ENCODE measurements at regions not wholly inside any gene's neighbourhood (a gene's known extent, or its start where the extent isn't known, plus 50 kb on each side); places are given as distances from the start of the nearest gene placed in this dataset.

DNA sequence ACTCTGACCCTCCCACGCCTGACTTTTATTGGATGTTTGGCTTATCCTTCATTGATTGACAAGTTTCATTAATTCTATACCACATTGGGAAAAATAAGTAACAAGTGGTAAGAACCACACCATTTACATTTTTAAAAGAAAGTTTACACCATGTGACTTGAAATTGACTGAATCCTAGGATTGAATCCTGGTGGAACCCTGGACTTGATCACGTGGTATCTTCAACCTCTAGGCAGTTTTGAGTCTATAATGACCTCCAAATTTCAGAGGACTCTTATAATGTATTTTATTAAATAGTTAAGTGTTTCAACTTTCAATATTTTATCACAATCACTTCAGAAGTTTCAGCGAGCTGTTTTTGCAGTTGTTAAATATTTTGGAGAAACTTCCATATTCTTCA, 172.0 kb downstream of the SLC6A15 start:
- no peak for DNase-seq

DNA sequence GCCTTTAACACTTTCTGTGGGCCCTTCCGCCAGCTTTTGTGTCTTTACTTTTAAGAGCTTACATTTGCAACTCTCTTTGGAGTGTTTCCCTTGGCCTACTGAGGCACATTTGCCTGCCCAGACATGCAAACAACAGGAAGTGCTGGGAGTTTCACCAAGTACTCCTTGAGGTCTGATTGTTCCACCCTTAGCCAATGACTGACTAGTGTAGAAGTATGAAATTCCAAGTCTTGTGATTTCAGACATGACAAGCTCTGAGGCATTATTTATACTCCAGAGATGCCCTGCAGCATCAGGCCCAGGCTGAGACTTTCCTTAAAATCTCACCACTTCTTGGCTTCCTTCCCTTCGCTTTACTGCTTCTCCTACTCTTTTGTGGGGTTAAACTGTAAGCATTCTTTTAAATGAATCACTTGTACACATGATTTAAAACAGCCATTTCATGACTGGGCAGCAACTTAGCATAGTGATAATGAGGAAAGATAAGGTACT, 174.1 kb downstream of the SLC6A15 start:
- no peak for DNase-seq

DNA sequence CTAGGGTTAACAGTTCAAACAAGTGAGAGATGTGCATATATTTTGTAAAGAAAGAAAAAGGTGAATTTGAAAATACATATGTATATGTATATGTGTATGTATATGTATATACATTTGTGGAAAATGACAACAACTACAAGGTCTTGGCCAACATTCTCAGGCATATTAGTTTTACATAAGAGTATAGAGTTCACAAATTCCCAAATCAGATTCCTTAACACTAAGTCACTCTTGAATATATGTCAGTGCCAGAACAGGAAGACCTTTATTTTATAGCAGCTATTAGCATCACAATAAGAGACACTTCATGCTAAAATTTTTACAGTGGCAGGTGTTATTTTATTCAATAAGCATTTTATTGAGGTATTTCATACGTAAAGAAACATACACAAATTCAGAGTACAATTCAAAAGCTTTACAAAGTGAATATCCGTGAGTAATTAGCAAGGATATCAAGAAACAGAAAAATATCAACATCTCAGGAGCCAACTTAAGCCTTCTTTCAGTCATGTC, 179.7 kb downstream of the SLC6A15 start:
- no peak for DNase-seq

DNA sequence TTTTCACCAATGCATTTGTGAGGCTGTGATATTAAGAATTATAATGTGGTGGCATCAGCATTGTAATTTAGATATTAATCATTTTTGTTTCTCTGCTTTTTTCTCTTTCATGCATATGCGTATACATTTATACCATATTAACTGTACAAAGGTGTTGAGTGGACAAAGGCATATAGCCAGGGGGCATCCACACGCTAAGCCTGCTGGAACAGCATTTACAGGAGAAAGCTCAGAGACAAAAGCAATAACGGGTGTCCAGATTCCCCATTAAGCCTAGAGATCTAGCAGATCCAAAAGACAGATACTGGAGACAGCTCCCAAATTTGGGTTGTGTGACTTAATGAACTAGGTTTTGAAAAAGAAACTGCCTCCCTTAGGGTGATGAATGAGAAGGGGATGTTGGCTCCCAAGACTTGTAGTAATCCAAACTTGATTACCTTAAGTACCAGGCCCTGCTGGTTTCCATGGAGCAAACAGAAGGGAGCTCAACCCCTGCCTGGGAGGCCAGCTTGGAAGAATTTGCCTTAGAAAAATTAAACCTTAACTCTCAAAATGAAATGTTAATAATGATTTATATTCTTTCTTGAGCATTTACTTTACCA, 181.9 kb downstream of the SLC6A15 start:
- no peak for DNase-seq

DNA sequence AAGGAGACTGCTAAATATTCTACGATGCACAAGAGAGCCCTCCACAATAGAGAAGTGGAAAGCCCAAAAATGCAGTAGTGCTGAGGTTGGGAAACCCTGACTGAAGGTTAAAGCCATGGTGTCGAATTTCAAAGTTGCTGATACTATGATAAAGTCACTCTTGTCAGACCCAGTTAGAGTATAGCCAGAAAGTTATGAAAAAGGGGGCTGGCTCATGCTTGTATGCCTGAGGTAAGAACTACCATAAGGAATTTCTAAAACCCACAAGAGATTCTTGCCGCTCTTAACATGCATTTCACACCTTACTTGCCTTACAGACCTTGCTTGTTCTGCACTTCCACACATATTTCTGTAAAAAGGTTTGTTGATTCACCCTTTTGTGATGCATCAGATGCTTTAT, 184.6 kb downstream of the SLC6A15 start:
- no peak for DNase-seq

DNA sequence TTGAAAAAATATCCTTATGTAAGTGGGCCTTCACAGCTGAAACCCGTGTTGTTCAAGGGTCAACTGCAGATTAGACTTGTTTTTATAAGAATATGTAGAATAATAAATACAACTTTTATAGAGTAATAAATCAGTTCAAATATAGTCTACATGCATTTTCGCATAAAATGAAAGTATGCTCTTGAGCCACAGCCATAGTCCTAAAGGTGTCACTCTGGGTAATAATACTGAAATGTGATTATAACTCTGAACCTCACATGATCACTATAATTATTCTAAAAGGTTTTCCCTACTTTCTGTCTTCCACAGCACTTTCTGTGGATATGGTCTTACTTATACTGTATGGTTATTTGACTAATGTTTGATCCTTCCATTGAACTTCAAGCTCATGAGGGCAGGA, 185.8 kb downstream of the SLC6A15 start:
- no peak for DNase-seq

DNA sequence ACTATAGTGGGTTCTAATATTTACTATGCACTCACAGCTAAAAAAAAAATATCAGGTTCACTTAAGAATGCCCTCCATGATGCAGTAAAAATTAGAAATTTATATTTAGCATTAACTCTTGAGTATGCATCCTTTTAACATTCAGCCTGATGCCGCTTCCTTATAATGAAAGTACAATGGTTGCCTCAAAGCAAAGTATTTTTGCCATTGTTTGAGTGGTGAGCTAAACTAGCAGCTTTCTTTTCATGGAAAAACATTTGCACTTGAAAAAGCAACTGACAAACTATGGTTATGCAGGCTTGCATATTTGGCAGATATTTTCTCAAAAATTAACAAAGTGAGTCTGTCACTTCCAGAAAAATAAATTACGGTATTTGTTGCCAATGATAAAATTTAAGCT, 188.6 kb downstream of the SLC6A15 start:
- DNase-seq, result no peak

DNA sequence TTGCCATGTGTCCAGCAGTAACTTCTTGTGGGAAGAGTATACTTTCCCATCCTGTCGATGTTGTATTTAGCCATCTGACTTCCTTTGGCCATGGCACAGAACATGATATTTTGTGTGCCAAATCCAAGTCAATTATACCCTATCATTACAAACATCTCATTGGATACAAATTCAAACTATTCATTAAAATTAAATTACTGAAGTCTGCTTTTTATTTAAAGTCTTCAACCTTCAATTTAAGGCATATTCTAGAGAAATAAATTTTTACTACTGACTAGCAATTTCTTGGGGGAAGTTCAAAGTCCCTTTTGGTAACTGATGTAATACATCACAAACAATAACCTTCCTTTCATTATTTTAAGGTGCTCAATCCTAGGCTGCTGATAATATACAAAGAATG, 192.6 kb downstream of the SLC6A15 start:
- DNase-seq, result no peak

DNA sequence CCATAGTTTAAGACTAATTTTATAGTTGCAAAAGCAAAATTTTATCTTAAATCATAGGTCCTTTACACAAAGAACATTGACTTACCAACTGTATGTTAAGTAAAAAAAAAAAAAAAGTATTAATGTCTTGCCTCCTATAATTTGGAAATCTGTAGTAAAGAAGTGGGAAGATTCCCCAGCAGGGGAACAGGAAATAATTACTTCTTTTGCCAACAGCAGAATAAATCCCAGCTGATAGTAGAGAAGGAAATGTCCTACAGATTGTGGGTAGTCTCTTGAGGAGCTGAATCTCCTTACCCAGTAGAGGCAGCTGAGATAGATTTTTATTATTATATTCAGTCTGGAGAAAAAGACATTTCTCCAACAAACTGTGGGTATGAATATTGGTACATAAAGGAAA, 193.7 kb downstream of the SLC6A15 start:
- no peak for DNase-seq

DNA sequence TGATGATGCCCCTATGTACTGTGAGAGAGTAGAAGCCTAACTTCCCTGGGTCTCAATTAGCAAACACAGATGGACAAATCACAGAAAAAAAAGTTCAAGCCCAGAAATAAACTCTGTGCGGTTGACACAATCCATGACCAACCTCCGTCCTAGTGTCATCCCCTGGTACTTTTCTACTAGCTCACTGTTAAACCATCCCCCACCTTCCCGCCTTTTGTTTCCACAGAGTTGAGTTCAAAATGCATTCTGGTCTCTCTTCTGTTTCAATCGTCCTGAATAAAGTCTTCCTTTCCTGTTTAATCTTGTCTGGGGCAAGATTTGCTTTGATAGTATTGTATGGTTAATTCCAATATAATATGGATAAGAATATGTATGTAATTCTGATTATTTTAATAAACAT, 199.9 kb downstream of the SLC6A15 start:
- no peak for DNase-seq

DNA sequence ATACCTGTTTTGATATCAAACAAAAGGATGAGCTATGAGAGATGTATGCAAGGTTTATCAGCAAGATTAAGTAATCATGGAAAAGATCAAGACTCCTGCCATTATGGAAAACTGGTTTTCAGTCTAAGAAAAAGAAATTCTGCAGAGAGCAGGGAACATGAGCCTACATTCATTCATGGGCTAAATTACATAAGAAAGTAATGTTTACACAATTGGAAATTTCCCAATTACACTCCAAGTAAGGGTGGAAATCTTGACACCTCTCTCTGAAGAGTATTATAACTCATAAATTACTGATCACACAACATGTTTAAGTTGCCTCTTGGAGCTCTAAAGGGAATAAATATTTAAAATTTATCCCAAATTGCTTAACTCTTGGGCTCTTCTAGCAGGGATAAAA, 206.2 kb downstream of the SLC6A15 start:
- DNase-seq, result no peak

DNA sequence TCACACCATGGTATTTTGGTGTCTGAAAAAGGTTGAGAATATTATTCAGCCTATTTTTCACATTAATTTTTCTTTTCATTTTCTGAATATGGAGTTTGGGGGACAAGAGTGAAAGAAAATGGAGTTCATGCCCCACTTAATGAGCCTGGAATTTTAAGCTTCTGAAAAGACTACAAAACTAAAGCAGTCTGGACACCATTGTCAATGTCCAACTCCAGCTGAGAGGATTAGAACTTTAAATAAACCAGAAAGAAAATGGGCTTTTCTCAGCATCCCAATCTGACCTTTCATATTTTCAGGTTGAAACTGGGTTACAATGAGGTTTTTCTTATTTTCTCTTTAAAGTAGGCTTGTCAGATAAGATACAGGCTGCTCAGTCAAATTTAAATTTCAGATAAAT, 207.7 kb downstream of the SLC6A15 start:
- DNase-seq, result no peak

DNA sequence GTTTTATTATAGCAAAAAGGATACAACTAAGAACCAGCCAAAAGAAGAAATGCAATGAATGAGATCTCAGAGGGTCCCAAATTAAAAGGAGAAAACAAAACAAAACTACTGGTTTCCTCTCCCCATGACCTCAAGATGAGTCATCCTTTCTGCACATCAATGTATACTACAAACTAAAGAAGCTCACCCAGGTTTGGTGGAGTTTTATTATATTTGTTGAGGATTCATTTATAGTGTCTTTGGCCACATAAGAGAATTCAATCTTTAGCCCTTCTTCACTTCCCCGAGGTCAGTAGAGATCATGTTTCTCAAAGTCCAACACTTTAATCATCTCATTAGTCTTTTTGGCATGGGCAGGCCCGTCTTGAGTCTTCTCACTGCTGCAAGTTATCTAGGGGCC, 210.6 kb downstream of the SLC6A15 start:
- DNase-seq, result no peak

DNA sequence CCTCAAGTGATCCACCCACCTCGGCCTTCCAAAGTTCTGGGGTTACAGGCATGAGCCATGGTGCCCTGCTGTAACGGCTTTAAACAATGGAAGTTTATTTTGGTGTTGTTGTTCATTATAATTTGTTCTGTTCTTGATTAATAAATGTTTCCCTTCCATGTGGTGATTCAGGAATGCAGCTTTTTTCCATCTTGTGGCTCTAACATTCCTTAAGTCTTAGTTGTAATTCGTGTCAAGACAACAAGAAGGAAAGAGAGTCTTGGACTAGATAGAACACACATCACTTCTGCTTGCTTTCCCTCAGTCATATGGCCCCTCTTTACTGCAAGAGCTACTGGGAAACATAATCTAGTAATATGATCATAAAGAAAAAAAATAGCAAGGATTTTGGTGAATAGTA, 211.6 kb downstream of the SLC6A15 start:
- DNase-seq, result no peak

DNA sequence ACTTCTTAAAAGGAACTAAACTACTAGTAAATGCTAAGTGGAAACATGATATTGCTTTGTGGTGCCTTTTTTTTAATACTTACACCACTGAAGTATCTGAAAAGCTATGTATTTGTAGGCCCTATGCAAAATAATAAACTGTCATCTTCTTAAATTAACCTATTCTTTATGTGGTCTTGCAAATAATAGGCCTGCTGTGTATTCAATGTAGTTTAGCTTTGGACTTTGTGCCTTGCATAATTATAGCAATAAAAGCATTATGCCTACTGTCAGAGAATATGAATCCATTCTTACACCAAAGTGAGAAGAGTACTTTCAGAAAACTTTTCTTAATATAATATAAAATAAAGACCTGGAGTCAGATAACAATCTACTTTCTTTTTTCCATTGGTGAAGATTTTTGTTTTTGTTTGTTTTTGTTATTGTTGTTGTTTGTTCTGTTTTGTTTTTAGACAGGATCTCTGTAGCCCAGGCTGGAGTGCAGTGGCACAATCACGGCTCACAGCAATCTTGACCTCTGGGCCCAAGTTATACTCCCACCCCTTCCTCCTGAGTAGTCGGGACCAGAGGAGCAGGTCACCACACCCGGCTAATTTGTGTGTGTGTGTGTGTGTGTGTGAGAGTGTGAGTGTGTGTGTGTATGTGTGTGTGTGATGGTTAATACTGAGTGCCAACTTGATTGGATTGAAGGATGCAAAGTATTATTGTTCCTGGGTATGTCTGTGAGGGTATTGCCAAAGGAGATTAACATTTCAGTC, 213.8 kb downstream of the SLC6A15 start:
- no peak for DNase-seq

DNA sequence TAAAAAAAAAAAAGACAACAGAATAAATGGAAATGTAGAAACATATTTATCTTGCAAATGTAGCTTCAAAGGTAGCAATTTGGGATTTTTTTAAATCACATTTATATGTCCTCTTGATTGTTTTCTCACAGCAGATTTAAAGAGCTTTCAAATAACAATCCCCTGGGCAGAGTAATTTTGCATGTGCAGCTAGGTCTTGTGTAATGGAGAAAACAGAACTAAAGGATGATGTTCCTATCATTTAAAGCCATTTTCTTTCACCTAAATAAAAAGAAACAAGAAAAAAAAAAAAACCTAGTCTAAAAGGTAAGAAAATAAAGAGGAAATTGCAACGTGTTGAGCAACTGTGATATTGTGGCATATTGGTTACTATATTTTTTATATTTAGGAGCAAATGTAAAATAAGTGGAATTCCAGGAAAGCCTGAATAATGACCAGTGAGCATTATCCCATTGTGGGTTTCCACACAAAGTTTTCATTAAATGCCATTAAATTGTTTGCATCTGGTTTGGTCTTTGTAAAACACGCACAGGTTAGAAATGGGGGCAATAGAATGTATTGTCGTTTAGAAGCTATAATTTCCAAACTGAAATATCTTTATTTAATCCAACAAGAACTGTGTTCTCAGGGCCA, 215.6 kb downstream of the SLC6A15 start:
- no peak for DNase-seq

DNA sequence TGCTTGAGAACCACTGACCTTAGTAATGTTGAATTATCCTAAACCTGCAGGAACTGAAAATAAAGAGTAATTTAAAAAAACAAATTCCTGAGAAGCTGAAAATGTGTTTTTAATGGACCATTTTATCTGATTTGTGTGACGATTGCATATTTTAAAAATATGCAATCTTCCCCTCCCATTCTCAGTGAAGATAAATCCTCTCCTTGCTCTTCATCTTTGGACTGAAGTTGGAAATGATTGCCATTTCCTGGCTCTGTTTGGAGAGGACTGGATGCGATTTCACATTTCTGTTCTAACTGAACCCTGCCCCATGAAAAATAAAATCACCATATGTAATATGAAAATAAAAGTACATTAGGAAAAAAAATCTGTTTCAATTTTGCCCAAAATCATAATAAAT, 216.3 kb downstream of the SLC6A15 start:
- no peak for DNase-seq

DNA sequence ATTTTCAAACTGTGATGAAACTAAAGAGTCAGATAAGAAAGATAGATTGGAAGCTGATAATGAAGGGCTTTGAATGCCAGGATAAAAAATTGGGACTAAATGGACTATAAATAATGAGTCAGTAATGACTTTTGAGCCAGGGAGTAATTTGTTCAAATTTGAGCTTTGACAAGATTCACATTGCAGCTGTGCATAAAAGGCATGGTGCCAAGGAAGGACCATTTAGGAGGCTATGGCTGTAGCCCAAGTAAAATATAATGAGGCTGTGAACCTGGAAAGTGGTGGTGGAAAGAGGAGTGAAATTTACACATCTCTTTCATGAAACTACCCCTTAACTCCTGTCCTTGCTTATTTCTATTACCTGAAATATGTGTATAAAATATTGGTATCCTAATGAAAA, 218.5 kb downstream of the SLC6A15 start:
- DNase-seq, result no peak

DNA sequence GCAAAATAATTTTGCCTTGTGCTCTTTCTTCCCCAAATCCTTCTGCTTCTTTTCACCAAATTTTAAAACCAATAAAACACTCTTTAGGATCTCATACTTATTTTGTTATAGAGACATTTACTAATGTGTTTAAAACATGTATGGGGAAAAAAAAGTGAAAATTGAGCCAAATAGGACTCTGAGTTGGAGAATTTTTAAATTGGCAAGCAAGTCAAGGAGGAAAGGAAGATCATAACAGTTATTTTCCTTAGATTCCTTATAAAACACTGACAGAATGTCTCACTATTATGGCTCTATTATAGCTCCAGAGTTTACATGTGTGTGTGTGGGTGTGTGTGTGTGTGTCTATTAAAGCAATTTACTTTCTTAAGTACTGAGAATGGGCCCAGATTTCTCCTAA, 220.5 kb downstream of the SLC6A15 start:
- no peak for DNase-seq

DNA sequence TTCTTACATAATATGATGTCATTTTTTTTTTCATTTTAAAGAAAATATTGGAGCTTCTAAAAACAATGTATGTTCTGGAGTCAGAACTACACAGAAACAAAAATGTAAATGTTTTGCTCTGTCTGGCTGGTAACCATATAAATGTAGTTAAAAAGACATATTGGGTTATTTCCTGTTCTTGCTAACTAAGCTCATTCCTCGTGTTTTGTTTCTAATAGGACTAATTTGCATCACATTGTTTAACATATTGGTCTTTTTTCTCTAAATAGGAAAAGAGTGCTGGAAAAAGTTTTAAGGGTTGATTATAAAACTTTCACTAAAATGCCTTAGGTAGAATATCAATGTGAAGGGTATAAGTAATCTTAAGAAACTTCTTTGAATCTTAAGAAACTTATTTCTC, 221.3 kb downstream of the SLC6A15 start:
- no peak for DNase-seq

DNA sequence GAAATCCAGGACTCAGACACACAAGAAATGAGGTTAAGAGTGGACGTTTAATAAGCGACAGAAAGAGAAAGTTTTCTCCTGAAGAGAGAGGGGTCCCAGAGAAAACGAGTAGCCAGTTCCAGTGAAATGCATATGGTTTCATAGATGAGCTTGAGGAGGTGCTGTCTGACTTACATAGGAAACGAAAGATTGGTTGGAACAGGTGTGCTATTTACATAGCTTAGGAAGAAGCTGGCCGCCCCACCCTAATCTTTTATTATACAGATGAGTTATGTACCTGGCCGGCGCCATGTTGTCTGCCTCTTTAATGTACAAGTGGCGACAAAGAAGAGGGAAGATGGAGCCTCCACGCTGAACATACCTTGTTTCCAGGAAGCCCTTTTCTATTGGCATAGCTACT, 223.0 kb downstream of the SLC6A15 start:
- no peak for DNase-seq

DNA sequence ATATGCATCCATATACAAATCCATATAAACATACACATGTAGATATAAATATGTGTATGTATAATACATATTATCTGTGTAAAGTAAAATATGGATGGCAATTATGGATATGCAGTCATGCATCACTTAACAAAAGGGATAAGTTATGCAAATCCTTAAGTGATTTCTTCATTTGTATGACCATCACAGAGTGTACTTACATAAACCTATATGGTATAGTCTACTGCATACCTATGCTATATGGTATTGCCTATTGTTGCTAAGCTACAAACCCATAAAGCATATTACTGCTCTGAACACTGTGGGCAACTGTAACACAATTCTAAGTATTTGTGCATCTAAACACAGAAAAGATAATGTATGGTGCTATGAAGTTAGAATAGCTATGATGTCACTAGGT, 227.2 kb downstream of the SLC6A15 start:
- no peak for DNase-seq

DNA sequence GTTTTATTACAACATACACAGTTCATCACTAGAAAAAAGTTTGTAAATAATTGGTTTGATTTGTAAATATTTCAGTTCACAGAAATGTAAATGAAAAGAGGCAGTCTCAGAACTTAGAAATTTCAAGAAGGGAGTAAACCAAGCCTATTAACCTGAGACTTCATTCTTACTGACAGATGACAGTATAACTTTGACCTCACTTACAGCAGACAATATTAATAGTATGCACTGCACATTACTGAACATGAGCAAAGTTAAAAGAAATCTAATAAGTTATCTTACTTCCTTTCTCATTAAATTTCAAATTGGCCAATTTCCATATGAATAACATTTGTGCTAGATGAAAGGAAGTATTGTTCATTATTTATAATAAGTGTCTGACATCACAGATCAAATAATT, 235.8 kb downstream of the SLC6A15 start:
- no peak for DNase-seq

DNA sequence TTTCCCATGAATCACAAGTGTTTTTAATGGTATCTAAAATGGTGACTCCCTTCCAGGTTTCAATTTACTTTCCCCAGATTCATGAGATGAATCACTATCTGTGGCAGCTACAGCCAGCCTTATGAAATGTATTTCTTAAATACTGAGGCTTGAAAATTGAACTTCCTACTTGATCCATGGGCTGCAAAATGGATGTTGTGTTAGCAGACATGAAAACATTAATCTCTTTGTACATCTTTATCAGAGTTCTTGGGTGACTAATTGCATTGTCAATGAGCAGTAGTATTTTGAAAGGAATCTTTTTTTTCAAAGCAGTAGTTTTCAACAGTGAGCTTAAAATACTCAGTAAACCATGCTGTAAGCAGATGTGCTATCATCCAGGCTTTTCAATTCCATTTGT, 250.8 kb downstream of the SLC6A15 start:
- DNase-seq, result no peak
